ENCODE measurements at regions not wholly inside any gene's neighbourhood (a gene's known extent, or its start where the extent isn't known, plus 50 kb on each side); places are given as distances from the start of the nearest gene placed in this dataset.
"Not testable (repeated sequence)": the region's sequence is repeated elsewhere in the genome, so short reads cannot be mapped to it uniquely, and the experiment has no call there.

DNA sequence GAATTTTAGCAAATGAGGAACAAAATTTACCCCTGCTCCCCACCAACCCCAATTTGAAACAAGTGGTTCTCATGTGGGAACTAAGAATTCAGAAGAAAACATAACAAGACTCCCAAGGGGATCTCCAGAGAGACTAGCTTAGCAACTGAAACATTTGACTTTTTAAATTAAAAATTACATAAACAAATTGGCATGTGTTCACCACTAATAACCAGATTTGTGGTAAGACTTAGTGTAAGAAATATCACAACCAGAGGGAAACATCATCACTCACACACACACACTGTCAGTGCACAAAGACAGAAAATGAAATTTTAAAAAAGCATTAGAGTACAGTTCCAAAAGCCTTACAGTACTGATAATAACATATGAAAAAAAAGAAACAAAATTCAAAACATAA lies 348.8 kb downstream of the CGGBP1 start:
- DNase-seq: no peak

- no peak for DNase-seq
These were observed 352.6 kb downstream of the CGGBP1 start for GRCh38 chr3:87706176-87706575.

DNA sequence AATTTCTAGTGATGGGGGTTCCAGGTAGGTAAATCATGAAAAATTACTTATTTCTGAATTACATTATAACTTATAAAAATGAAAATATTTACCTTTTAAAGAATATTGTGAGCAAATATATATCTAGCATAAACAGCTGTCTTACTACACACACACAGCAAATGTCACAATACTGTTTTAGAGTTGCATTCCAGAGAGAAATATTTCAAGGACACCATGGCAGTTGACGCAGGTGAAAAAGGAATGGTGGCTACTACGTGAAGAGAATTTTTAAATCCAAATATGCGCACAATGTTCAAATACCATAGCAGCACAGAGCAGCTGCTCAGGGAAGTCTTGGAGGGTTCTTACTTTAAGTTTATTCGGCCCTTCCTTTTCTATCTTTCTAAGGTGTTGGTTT lies 356.2 kb downstream of the CGGBP1 start:
- DNase-seq: no peak

- DNase-seq: no peak
These were observed 362.4 kb downstream of the CGGBP1 start for GRCh38 chr3:87696124-87697013.

- DNase-seq: no peak
These were observed 364.1 kb downstream of the CGGBP1 start for GRCh38 chr3:87694678-87695077.

GRCh38 chr3:87691109-87691508 lies 367.7 kb downstream of the CGGBP1 start:
- no peak for DNase-seq

- not testable (repeated sequence) for DNase-seq
These were observed 379.7 kb downstream of the CGGBP1 start for GRCh38 chr3:87678984-87679660.

DNA sequence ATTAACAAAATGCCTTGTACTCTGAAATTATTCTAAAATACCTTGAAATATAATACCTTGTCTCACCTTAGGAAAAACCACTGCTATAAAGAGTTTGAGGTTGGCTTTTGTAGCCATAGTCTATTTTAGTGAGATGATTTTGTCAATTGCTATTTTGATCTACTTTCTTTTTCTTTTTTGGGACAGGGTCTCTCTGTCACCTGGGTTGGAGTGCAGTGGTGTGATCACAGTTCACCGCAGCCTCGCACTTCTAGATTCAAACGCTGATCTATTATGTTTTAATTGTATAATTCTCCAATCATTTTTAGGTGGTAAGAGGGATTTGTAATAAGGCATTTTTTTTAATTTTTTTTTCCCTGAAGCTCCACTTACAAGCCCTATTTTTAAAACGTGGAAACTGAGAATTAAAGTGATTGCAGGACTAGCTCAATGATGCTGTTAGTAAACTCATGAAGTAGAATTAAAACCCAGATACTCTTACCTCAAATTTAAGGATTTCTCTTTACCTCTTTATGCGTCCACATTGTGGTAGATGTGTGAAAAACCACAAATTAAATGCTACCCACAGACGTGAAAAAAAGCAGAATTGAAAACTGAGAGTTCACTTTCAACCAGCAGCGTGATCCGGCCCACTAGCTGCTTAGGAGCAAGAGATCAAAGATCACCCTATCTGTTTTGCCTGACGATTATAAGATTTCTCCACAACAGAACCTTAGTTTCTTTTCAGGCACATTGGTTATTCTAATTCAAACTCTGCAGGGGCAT lies 384.2 kb downstream of the CGGBP1 start:
- no peak for DNase-seq

DNA sequence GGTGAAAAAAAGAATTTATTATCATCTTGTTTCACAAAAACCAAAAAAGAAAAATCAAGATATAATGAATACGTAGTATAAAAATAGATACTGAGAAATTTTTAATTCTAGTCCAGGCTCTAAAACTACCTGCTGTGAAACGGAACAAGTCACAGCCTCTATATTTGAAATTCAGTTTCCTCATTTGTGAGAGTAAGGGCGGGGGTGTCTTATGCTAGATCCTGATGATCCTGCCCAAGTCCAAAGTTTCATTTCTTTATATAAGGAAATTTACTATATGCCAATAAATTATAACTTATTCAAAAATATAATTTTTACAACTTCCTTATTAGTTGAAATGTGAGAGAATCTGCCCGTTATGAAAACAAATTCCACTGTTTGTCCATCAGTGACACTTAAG lies 385.7 kb downstream of the CGGBP1 start:
- DNase-seq: no peak

- DNase-seq: no peak
These were observed 377.8 kb upstream of the POU1F1 start for GRCh38 chr3:87654184-87654583.

DNA sequence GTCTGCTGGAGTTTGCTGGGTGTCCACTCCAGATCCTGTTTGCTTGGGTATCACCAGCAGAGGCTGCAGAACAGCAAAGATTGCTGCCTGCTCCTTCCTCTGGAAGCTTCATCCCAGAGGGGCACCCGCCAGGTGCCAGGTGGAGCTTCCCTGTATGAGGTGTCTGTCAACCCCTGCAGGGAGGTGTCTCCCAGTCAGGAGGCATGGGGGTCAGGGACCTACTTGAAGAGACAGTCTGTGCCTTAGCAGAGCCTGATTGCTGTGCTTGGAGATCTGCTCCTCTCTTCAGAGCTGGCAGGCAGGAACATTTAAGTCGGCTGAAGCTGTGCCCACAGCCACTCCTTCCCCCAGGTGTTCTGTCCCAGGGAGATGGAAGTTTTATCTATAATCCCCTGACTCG lies 376.8 kb upstream of the POU1F1 start:
- not testable (repeated sequence) for DNase-seq

GRCh38 chr3:87634426-87634825 lies 358.0 kb upstream of the POU1F1 start:
- no peak for DNase-seq

- DNase-seq: no peak
These were observed 350.9 kb upstream of the POU1F1 start for GRCh38 chr3:87627316-87627715.

DNA sequence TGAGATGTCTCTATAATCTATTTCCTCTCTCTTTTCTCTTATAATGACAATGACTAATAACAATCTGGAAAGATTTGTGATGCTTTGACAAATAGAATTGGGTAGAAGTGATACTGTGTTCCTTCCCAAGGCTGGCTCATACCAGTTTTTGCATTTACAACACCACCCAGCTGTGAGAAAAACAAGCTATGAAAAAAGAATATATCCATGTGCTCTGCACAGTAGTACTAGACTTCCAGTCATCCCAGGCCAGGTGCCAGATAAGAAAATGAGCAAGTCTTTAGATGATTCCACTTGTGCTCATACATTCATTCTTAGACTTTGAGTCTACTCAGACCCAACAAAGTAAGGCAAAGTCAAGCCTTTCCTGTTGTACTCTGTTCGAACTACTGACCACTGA lies 350.2 kb upstream of the POU1F1 start:
- no peak for DNase-seq

GRCh38 chr3:87625876-87626275 lies 349.5 kb upstream of the POU1F1 start:
- no peak for DNase-seq

DNA sequence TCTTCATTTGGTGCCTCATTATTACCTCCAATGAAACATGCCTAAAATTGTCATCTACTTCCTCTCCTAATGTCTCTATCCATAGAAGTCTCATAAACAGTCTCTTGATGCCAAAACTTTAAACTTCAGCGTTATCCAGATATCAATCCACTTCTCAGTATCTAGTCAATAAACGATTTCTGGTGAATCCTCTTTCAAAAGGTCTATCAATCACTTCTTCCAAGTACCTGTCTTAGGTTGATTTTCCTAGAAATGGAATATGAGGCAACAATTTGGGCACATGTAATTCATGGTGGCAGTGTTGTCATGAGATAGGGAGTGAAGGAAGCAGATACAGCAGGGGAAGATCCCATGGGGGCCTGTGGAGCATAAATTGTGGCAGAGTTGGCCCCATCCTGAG lies 348.5 kb upstream of the POU1F1 start:
- DNase-seq: no peak

- DNase-seq: no peak
These were observed 345.3 kb upstream of the POU1F1 start for GRCh38 chr3:87621667-87622066.

- DNase-seq: no peak
These were observed 339.1 kb upstream of the POU1F1 start for GRCh38 chr3:87615506-87615905.

- no peak for DNase-seq
These were observed 338.6 kb upstream of the POU1F1 start for GRCh38 chr3:87614998-87615397.

DNA sequence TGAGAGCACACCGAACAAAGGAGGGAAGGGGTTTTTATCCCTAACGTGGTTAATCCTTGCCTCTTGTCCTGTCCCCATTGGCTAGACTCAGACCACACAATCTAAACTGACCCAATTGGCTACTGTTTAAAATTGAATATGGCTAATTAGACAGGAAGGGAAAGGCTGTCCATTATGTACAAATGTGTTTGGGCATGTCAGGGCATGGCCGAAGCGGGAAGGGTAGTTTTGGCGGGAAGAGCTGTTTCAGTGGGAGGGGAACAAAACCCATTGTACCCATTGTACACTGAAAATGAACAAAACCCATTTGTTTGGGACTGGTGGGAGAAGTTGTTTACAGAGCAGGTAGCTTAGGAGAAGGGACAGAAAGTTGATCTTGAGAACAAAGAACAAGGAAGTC lies 330.9 kb upstream of the POU1F1 start:
- DNase-seq: no peak

DNA sequence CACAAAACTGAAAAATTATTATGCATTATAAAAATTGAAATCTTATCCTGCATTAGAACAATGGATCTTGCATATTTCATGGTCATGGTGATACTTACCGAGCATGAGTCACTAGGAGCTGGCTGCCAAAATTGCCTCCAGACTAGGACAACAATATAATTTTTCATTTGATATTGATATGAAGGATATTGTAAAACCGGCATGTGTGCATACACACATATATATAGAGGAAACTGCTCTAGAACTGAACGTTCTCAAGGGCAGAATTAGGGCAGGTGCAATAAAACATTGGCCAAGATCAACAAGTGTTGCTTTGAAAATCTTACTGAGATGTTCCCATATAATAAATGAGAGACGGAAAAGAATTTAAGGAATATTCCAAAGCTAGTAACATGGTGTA lies 319.4 kb upstream of the POU1F1 start:
- DNase-seq: no peak

DNA sequence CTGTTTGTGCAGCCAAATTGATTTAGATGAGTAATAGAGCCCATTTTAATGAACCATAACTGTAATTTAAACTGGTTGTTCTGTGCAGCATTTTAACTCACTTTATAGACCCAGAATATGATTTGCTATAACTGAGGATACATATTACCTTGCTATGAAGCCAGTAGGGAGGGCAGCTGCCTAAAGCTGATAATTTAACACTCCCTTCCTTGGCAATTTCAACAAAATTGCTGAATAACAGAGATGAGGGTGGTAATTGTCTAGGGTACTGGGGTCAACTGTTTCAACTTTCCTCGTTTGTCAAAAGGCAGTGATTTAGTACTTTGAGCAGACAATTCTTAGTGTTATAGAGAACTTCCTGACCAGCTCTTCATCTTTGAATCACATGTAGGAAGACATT lies 304.9 kb upstream of the POU1F1 start:
- no peak for DNase-seq

- DNase-seq: no peak
These were observed 300.4 kb upstream of the POU1F1 start for GRCh38 chr3:87576752-87577151.

- DNase-seq: no peak
These were observed 299.2 kb upstream of the POU1F1 start for GRCh38 chr3:87575550-87575949.
